Body of pancreas (tissue), 4 donors: ENCODE measurements at regions not wholly inside any gene's neighbourhood (a gene's known extent, or its start where the extent isn't known, plus 50 kb on each side); places are given as distances from the start of the nearest gene placed in this dataset.

Source experiments
- POLR2A ChIP-seq, 3 donors: fragments of 450-650 bp; IDR thresholded peaks; one replicate each; pipeline ENCODE4 v1.6.1; 2016; ENCODE audit warnings: antibody characterized with exemption in 3 of 3, mild to moderate bottlenecking in 2 of 3
- TF ChIP-seq, protein P1 (sequence below), 7 experiments: fragments of 450-650 bp in 4 of 7; fragments of 200-600 bp in 3 of 7; sonication (generic) in 3 of 7; IDR thresholded peaks; one replicate each; pipeline ENCODE4 v1.5.1; 2016 to 2019; ENCODE audit warnings: antibody characterized with exemption in 7 of 7

DNA sequence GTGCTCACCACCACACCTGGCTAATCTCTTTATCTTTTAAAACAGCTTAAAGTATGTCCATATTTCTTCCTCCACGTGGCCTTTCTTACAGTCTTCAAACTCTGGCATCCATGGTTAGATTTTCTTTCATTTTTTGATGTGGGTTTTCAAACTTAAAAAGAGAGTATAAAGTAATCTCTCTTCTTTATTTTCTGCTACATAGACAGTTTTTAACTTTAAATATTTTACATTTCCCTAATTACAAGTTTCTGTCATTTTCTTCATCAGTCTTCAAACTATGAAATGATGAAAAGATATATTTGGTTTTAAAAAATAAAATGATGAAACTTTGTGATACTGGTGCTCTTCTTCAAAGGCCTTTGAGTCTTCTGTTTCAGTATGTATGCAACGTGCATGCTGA lies 143.5 kb upstream of the ESRRG start:
- TF ChIP-seq, protein P1, sequence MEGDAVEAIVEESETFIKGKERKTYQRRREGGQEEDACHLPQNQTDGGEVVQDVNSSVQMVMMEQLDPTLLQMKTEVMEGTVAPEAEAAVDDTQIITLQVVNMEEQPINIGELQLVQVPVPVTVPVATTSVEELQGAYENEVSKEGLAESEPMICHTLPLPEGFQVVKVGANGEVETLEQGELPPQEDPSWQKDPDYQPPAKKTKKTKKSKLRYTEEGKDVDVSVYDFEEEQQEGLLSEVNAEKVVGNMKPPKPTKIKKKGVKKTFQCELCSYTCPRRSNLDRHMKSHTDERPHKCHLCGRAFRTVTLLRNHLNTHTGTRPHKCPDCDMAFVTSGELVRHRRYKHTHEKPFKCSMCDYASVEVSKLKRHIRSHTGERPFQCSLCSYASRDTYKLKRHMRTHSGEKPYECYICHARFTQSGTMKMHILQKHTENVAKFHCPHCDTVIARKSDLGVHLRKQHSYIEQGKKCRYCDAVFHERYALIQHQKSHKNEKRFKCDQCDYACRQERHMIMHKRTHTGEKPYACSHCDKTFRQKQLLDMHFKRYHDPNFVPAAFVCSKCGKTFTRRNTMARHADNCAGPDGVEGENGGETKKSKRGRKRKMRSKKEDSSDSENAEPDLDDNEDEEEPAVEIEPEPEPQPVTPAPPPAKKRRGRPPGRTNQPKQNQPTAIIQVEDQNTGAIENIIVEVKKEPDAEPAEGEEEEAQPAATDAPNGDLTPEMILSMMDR (IDR thresholded peaks at IDR 0.05), result no peak
- no peak for TF ChIP-seq POLR2A (IDR thresholded peaks at IDR 0.05)
